Astrocyte (in vitro differentiated cells and primary cell): ENCODE measurements at regions not wholly inside any gene's neighbourhood (a gene's known extent, or its start where the extent isn't known, plus 50 kb on each side); places are given as distances from the start of the nearest gene placed in this dataset.

Experiments
- DNase-seq: peaks from one replicate; pipeline ENCODE4 v3.0.0-alpha.2; 2010; ENCODE audit warnings: low read depth
- FAIRE-seq: peaks from 2 replicates; lab custom pipeline; 2011; peaks lifted over from hg19 to GRCh38; lab: Jason Lieb, UNC
- H2AFZ ChIP-seq: 2 replicates; pipeline ENCODE4 v1.6.0; 2012; ENCODE audit warnings: low read depth, low read length, inconsistent platforms
- H3K27ac ChIP-seq: 2 replicates; pipeline ENCODE4 v1.5.1; 2011; ENCODE audit warnings: low read depth, low read length, inconsistent platforms
- H3K27me3 ChIP-seq: 2 replicates; pipeline ENCODE4 v1.6.0; 2011; ENCODE audit warnings: low read length, inconsistent platforms; ENCODE audit not compliant: insufficient read depth
- H3K36me3 ChIP-seq: 2 replicates; pipeline ENCODE4 v1.5.1; 2011; ENCODE audit warnings: low read length, inconsistent platforms; ENCODE audit not compliant: insufficient read depth
- H3K4me1 ChIP-seq: 2 replicates; pipeline ENCODE4 v1.5.1; 2011; ENCODE audit warnings: low read length, inconsistent platforms; ENCODE audit not compliant: insufficient read depth
- H3K4me2 ChIP-seq: 2 replicates; pipeline ENCODE4 v1.6.0; 2012; ENCODE audit warnings: low read length, inconsistent platforms
- H3K4me3 ChIP-seq: 2 replicates; pipeline ENCODE4 v1.5.1; 2011; ENCODE audit warnings: low read depth, mild to moderate bottlenecking, low read length, inconsistent platforms; ENCODE audit not compliant: insufficient read depth
- H3K79me2 ChIP-seq: 2 replicates; pipeline ENCODE4 v1.6.0; 2012; ENCODE audit warnings: mild to moderate bottlenecking, low read length, inconsistent platforms; ENCODE audit not compliant: insufficient read depth
- H3K9ac ChIP-seq: 2 replicates; pipeline ENCODE4 v1.6.0; 2012; ENCODE audit warnings: mild to moderate bottlenecking, low read length, inconsistent platforms
- H3K9me3 ChIP-seq: 2 replicates; pipeline ENCODE4 v1.5.1; 2012; ENCODE audit warnings: low read depth, mild to moderate bottlenecking, low read length, inconsistent platforms; ENCODE audit not compliant: insufficient read depth
- H4K20me1 ChIP-seq: 2 replicates; pipeline ENCODE4 v1.6.0; 2012; ENCODE audit warnings: low read length, inconsistent platforms; ENCODE audit not compliant: insufficient read depth
- H3K27ac Mint-ChIP-seq: one replicate; pipeline ENCODE4 v1.8.0; 2021; ENCODE audit warnings: mild to moderate bottlenecking, mixed read lengths; ENCODE audit not compliant: unreplicated experiment
- H3K27me3 Mint-ChIP-seq: one replicate; pipeline ENCODE4 v1.8.0; 2021; ENCODE audit warnings: low read depth, mixed read lengths; ENCODE audit not compliant: unreplicated experiment
- H3K36me3 Mint-ChIP-seq: one replicate; pipeline ENCODE4 v1.8.0; 2021; ENCODE audit warnings: low read depth, mixed read lengths; ENCODE audit not compliant: unreplicated experiment
- H3K4me1 Mint-ChIP-seq: one replicate; pipeline ENCODE4 v1.8.0; 2021; ENCODE audit warnings: low read depth, mixed read lengths; ENCODE audit not compliant: unreplicated experiment
- H3K4me3 Mint-ChIP-seq: one replicate; pipeline ENCODE4 v1.8.0; 2021; ENCODE audit warnings: mild to moderate bottlenecking, moderate library complexity, mixed read lengths; ENCODE audit not compliant: unreplicated experiment
- H3K9me3 Mint-ChIP-seq: one replicate; pipeline ENCODE4 v1.8.0; 2021; ENCODE audit warnings: mild to moderate bottlenecking, mixed read lengths; ENCODE audit not compliant: unreplicated experiment
- CTCF ChIP-seq: IDR thresholded peaks from 2 replicates; pipeline ENCODE4 v1.5.1; 2011; ENCODE audit warnings: low read depth, mild to moderate bottlenecking, inconsistent platforms, low read length, moderate library complexity; ENCODE audit not compliant: insufficient read depth
- EZH2 ChIP-seq: IDR thresholded peaks from 2 replicates; pipeline ENCODE4 v1.6.1; 2012; ENCODE audit warnings: mild to moderate bottlenecking, low read length, inconsistent platforms; ENCODE audit not compliant: insufficient read depth

GRCh38 chr14:43042408-43042807 is 1435.7 kb downstream of the LRFN5 start:
- Histone ChIP-seq H3K4me2 (no peak overlapping the region), H2AFZ (no peak overlapping the region), H3K4me1 (no peaks in the 10 kb centered on the region), H3K36me3 (no peaks in the 10 kb centered on the region), H3K4me3 (no peak overlapping the region), H4K20me1 (no peaks in the 10 kb centered on the region), H3K9me3 (no peaks in the 10 kb centered on the region), H3K27ac (no peak overlapping the region), H3K79me2 (no peaks in the 10 kb centered on the region), H3K27me3 (no peaks in the 10 kb centered on the region), H3K9ac (no peak overlapping the region)
- FAIRE-seq: no peak
- peaks cover 3% of the 10 kb centered on the region for H3K4me1 Mint-ChIP-seq
- no peak overlapping the region for H3K27ac Mint-ChIP-seq
- no peak for TF ChIP-seq CTCF
- TF ChIP-seq EZH2: no peak
- no peak for DNase-seq
- H3K36me3 Mint-ChIP-seq: no peaks in the 10 kb centered on the region
- no peak overlapping the region for H3K4me3 Mint-ChIP-seq
- H3K9me3 Mint-ChIP-seq: no peaks in the 10 kb centered on the region
- no peaks in the 10 kb centered on the region for H3K27me3 Mint-ChIP-seq

DNA sequence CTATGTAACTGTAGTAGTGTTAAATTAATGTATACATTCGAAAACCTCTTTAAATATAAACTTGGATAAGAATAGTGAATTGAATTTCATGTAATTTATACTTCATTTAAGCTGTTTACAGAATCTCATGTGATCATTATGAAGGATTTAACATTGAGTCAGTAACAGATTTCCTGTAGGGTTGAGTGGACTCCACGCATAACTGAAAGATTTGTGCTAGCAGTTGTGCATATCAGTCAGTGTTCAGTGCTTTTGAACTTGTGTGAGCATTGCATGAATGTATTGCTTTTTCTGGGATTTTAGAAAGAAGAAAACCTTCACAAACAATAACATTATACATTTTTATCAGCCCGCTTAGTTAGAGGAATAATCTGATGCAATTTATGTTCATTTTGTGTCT is 1435.3 kb downstream of the LRFN5 start:
- no peak overlapping the region for H2AFZ ChIP-seq
- no peaks in the 10 kb centered on the region for H3K79me2 ChIP-seq
- no peaks in the 10 kb centered on the region for H3K9me3 ChIP-seq
- H3K9ac ChIP-seq: no peak overlapping the region
- H3K27ac ChIP-seq: no peak overlapping the region
- Mint-ChIP-seq H3K9me3 (no peaks in the 10 kb centered on the region), H3K36me3 (no peaks in the 10 kb centered on the region), H3K4me3 (no peak overlapping the region), H3K4me1 (peaks cover 3% of the 10 kb centered on the region), H3K27me3 (no peaks in the 10 kb centered on the region), H3K27ac (no peak overlapping the region)
- no peak overlapping the region for H3K4me2 ChIP-seq
- H3K36me3 ChIP-seq: no peaks in the 10 kb centered on the region
- no peaks in the 10 kb centered on the region for H4K20me1 ChIP-seq
- H3K4me1 ChIP-seq: no peaks in the 10 kb centered on the region
- FAIRE-seq: no peak
- TF ChIP-seq EZH2: no peak
- TF ChIP-seq CTCF: no peak
- H3K4me3 ChIP-seq: no peak overlapping the region
- no peak for DNase-seq
- H3K27me3 ChIP-seq: no peaks in the 10 kb centered on the region

DNA sequence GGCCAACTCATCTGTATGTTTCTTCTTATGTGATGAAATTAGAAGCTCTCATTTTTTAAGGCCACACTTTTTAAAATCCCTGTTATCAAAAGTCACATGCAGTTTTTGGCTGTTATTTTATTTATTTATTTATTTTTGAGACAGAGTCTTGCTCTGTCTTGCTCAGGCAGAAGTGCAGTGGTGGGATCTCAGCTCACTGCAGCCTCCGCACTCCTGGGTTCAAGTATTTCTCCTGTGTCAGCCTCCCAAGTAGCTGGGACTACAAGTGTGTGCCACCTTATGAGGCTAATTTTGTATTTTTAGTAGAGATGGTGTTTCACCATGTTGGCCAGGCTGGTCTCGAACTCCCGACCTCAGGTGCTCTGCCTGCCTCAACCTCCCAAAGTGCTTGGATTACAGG is 1434.5 kb downstream of the LRFN5 start:
- H3K4me2 ChIP-seq: no peak overlapping the region
- no peaks in the 10 kb centered on the region for H3K36me3 ChIP-seq
- H3K9ac ChIP-seq: no peak overlapping the region
- Mint-ChIP-seq H3K27me3 (no peaks in the 10 kb centered on the region), H3K9me3 (no peaks in the 10 kb centered on the region), H3K4me1 (peaks cover 3% of the 10 kb centered on the region), H3K4me3 (no peak overlapping the region), H3K36me3 (no peaks in the 10 kb centered on the region), H3K27ac (no peak overlapping the region)
- TF ChIP-seq EZH2: no peak
- TF ChIP-seq CTCF: no peak
- H2AFZ ChIP-seq: no peak overlapping the region
- H3K4me1 ChIP-seq: no peaks in the 10 kb centered on the region
- no peak overlapping the region for H3K27ac ChIP-seq
- H3K4me3 ChIP-seq: no peak overlapping the region
- H3K27me3 ChIP-seq: no peaks in the 10 kb centered on the region
- H3K79me2 ChIP-seq: no peaks in the 10 kb centered on the region
- no peaks in the 10 kb centered on the region for H4K20me1 ChIP-seq
- no peak for FAIRE-seq
- H3K9me3 ChIP-seq: no peaks in the 10 kb centered on the region
- no peak for DNase-seq
